HFF-Myc (cell line): ENCODE measurements at regions not wholly inside any gene's neighbourhood (a gene's known extent, or its start where the extent isn't known, plus 50 kb on each side); places are given as distances from the start of the nearest gene placed in this dataset.
A peak's percentile ranks its signal among the peaks of the same experiment; 100 is the strongest.
"Not testable (repeated sequence)": the region's sequence is repeated elsewhere in the genome, so short reads cannot be mapped to it uniquely, and the experiment has no call there.

Experiments used
- DNase-seq: peaks from one replicate; pipeline ENCODE4 v3.0.0-alpha.2; 2011; ENCODE audit warnings: low read depth; ENCODE audit errors: extremely low read depth
- H3K4me3 ChIP-seq: replicated peaks from 2 replicates; pipeline ENCODE4 v1.5.1; 2011; ENCODE audit warnings: low read depth, mild to moderate bottlenecking, control low read depth, low read length
- TF ChIP-seq, protein P1 (sequence below): IDR thresholded peaks from 2 replicates; pipeline ENCODE4 v1.5.1; 2012; ENCODE audit warnings: mild to moderate bottlenecking, low read depth, low read length, control low read depth; ENCODE audit errors: missing control alignments

DNA sequence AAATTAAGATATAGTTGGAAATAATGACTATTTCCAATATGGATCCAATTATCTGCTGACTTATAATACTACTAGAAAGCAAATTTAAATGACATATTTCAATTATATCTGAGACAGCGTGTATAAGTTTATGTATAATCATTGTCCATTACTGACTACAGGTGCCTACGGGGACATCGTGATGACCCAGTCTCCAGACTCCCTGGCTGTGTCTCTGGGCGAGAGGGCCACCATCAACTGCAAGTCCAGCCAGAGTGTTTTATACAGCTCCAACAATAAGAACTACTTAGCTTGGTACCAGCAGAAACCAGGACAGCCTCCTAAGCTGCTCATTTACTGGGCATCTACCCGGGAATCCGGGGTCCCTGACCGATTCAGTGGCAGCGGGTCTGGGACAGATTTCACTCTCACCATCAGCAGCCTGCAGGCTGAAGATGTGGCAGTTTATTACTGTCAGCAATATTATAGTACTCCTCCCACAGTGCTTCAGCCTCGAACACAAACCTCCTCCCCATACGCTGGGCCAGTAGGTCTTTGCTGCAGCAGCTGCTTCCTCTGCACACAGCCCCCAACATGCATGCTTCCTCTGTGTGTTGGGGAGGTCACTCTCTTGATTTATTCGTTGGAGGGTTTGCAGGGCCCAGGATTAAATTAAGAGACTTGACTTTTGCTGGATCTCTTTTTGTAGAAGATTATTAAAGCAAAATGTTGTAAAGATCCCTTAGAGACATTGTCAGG is 194.4 kb downstream of the RPIA start:
- no peak overlapping the region for H3K4me3 ChIP-seq
- TF ChIP-seq, protein P1, sequence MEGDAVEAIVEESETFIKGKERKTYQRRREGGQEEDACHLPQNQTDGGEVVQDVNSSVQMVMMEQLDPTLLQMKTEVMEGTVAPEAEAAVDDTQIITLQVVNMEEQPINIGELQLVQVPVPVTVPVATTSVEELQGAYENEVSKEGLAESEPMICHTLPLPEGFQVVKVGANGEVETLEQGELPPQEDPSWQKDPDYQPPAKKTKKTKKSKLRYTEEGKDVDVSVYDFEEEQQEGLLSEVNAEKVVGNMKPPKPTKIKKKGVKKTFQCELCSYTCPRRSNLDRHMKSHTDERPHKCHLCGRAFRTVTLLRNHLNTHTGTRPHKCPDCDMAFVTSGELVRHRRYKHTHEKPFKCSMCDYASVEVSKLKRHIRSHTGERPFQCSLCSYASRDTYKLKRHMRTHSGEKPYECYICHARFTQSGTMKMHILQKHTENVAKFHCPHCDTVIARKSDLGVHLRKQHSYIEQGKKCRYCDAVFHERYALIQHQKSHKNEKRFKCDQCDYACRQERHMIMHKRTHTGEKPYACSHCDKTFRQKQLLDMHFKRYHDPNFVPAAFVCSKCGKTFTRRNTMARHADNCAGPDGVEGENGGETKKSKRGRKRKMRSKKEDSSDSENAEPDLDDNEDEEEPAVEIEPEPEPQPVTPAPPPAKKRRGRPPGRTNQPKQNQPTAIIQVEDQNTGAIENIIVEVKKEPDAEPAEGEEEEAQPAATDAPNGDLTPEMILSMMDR, result no peak
- DNase-seq, result no peak

DNA sequence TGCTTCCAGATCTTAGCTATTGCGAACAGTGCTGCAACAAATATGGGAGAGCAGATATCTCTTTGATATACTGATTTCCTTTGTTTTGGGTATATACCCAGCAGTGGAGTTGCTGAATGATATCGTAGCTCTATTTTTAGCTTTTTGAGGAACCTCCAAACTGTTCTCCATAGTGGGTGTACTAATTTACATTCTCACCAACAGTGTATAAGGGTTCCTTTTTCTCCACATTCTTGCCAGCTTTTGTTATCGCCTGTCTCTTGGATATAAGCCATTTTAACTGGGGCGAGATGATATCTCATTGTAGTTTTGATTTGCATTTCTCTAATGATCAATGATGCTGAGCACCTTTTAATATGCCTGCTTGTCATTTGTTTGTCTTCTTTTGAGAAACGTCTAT is 196.0 kb downstream of the RPIA start:
- H3K4me3 ChIP-seq, DNase-seq: not testable (repeated sequence)

DNA sequence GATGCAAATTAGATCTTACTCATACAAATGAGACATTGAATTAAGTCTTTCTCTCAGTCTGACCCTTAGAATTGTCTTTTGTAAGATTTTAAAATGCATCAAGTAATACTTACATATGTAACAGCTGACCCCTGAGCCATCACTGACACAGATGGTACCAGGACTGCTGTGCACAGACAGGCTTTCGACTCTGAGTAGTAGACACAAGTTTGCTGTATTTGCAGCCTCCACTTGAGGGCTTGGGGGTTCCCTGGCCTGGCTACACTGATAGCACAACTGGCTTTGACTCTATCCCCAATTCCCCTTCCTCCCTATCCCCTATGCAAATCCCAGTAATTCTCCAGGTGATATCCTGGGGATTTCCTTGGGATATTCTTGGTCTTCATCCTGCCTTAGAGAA is 200.7 kb downstream of the RPIA start:
- H3K4me3 ChIP-seq, result no peak overlapping the region
- no peak for DNase-seq
- TF ChIP-seq, protein P1, result no peak

DNA sequence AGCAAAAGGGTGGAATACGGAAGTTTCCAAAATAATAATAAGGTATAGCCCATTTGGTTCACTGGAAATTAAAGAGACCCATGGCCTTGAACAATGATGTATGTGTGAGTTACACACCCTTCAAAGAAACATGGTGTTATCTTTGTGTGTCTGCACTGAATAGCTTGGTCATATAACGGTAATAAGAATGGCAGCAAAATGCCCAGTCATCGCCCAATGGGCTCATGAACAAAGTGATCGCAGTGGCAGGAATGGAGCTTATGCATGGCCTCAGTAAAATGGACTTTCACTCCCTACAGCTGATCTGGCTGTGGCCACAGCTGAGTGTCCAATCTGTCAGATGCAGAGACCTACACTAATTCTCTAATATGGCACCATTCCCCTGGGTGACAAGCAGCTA is 201.3 kb downstream of the RPIA start:
- DNase-seq, result no peak
- TF ChIP-seq, protein P1, result no peak
- no peak overlapping the region for H3K4me3 ChIP-seq

DNA sequence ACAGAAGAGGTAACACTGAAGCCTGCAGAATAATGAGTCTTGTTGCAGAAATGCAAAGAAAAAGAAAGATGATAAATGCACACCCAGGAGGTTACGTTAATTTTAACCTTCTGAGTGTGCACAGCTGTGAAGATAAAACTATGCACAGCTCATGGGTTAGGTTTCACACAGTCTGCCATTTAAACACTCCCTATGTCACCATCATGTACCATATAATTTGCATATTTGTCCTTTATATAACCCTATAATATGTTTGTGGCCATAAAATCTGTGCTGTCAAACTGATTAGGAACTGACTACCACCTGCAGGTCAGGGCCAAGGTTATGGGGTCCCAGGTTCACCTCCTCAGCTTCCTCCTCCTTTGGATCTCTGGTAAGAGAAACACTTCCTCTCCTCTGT is 205.5 kb downstream of the RPIA start:
- TF ChIP-seq, protein P1, result no peak
- DNase-seq, result no peak
- H3K4me3 ChIP-seq, result no peak overlapping the region

DNA sequence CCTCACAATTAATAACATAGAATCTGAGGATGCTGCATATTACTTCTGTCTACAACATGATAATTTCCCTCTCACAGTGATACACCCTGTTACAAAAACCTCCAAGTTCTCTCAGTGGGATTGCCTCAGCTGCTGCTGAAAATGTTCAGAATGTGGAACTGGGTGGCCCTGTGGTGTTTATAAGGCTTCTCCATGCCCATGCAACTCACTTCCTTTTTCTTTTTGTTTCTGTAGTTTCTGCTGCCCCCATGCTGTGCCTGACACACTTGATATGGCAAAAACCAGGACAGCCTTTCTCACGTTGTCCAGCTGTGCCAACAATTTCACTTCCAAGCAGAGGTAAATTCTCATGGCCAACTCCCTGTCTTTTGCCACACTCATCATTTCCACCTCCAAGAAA is 206.2 kb downstream of the RPIA start:
- no peak for DNase-seq
- no peak overlapping the region for H3K4me3 ChIP-seq
- TF ChIP-seq, protein P1, result no peak

DNA sequence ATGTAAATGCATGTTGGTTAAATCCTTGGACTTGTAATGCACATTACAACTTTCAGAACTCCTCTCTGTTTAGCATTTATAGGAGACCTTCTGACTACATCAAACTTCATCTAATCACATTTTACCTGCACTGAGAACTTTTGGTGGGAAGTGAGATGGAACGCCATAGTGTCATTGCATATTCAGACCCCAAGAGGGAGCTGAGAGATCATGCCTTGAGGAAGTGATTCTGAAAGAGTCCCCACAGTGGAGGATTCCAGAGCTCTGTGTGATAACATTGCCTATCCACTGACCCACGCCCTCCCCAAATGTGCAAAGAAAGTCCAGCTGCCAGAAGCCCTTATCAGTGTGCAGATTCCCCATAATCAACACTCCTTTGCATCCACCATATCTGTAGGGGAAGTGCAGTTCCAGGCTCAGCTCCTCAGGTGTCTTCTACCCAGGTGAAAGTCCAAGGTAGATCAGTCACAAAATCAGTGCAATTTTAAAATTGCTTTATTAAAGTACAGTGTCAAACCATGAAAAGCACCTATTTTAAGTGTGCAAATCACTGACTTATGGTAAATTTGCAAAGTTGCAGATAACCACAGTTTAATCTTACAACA is 212.4 kb downstream of the RPIA start:
- peak; percentile 12 for DNase-seq
- no peak overlapping the region for H3K4me3 ChIP-seq
- TF ChIP-seq, protein P1, result peak; percentile 72
